ENCODE measurements at regions not wholly inside any gene's neighbourhood (a gene's known extent, or its start where the extent isn't known, plus 50 kb on each side); places are given as distances from the start of the nearest gene placed in this dataset.

- TF ChIP-seq CTCF (conservative IDR thresholded peaks at IDR 0.05; ENCODE audit: low read length) (no peak), EZH2phosphoT487 (IDR thresholded peaks at IDR 0.05; ENCODE audit: borderline replicate concordance, low read depth, low read length) (no peak)
- Histone ChIP-seq H3K27ac (ENCODE audit: low read depth, low read length, poor library complexity, severe bottlenecking) (no peak overlapping the region), H2AFZ (ENCODE audit: low read length) (no peak overlapping the region), H3K36me3 (ENCODE audit: insufficient read depth, low read length) (no peaks in the 10 kb centered on the region), H3K9me3 (ENCODE audit: low read length) (no peaks in the 10 kb centered on the region), H4K20me1 (ENCODE audit: insufficient read depth, low read length) (no peaks in the 10 kb centered on the region), H3K4me2 (ENCODE audit: low read length) (no peak overlapping the region), H3K79me2 (ENCODE audit: insufficient read depth, low read depth, low read length) (no peaks in the 10 kb centered on the region), H3K4me3 (ENCODE audit: low read depth, low read length, poor library complexity, severe bottlenecking) (no peak overlapping the region), H3K4me1 (ENCODE audit: insufficient read depth, low read length, poor library complexity, severe bottlenecking) (no peaks in the 10 kb centered on the region), H3K9me2 (ENCODE audit: insufficient read depth, low read length) (no peaks in the 10 kb centered on the region)
- intact Hi-C loops (cut with micrococcal nuclease; ENCODE audit: unreplicated experiment) = no loop called here
- POLR2A ChIA-PET = no interaction called here
- BruUV-seq (replicated peaks) = no TSS peak
- CTCF ChIA-PET (ENCODE audit: unreplicated experiment) = no interaction called here
- no peak for DNase-seq (ENCODE audit: low spot score)
These were observed 775.5 kb upstream of the SEL1L start for GRCh38 chr14:82309199-82309598.

GRCh38 chr14:82313889-82314288 lies 780.2 kb upstream of the SEL1L start:
- H3K27ac ChIP-seq (ENCODE audit: low read depth, low read length, poor library complexity, severe bottlenecking) = no peak overlapping the region
- H2AFZ ChIP-seq (ENCODE audit: low read length) = no peak overlapping the region
- H4K20me1 ChIP-seq (ENCODE audit: insufficient read depth, low read length) = no peaks in the 10 kb centered on the region
- ChIA-PET CTCF (ENCODE audit: unreplicated experiment) (no interaction called here), POLR2A (no interaction called here)
- no peak overlapping the region for H3K4me3 ChIP-seq (ENCODE audit: low read depth, low read length, poor library complexity, severe bottlenecking)
- no peak overlapping the region for H3K4me2 ChIP-seq (ENCODE audit: low read length)
- H3K9me2 ChIP-seq (ENCODE audit: insufficient read depth, low read length) = no peaks in the 10 kb centered on the region; the same call in 1 of the 2 replicates
- DNase-seq (ENCODE audit: low spot score) = no peak
- H3K4me1 ChIP-seq (ENCODE audit: insufficient read depth, low read length, poor library complexity, severe bottlenecking) = no peaks in the 10 kb centered on the region
- H3K79me2 ChIP-seq (ENCODE audit: insufficient read depth, low read depth, low read length) = no peaks in the 10 kb centered on the region
- intact Hi-C loops (cut with micrococcal nuclease; ENCODE audit: unreplicated experiment) = no loop called here
- H3K9me3 ChIP-seq (ENCODE audit: low read length) = no peaks in the 10 kb centered on the region
- BruUV-seq (replicated peaks) = no TSS peak
- no peaks in the 10 kb centered on the region for H3K36me3 ChIP-seq (ENCODE audit: insufficient read depth, low read length)
- TF ChIP-seq CTCF (conservative IDR thresholded peaks at IDR 0.05; ENCODE audit: low read length) (no peak), EZH2phosphoT487 (IDR thresholded peaks at IDR 0.05; ENCODE audit: borderline replicate concordance, low read depth, low read length) (no peak)

GRCh38 chr14:82328442-82328841 lies 794.8 kb upstream of the SEL1L start:
- Histone ChIP-seq H3K27ac (ENCODE audit: low read depth, low read length, poor library complexity, severe bottlenecking) (no peak overlapping the region), H3K9me2 (ENCODE audit: insufficient read depth, low read length) (no peaks in the 10 kb centered on the region), H4K20me1 (ENCODE audit: insufficient read depth, low read length) (no peaks in the 10 kb centered on the region), H3K9me3 (ENCODE audit: low read length) (no peaks in the 10 kb centered on the region), H3K36me3 (ENCODE audit: insufficient read depth, low read length) (no peaks in the 10 kb centered on the region), H3K4me3 (ENCODE audit: low read depth, low read length, poor library complexity, severe bottlenecking) (no peak overlapping the region), H3K4me1 (ENCODE audit: insufficient read depth, low read length, poor library complexity, severe bottlenecking) (no peaks in the 10 kb centered on the region), H3K4me2 (ENCODE audit: low read length) (no peak overlapping the region), H3K79me2 (ENCODE audit: insufficient read depth, low read depth, low read length) (no peaks in the 10 kb centered on the region), H2AFZ (ENCODE audit: low read length) (no peak overlapping the region)
- BruUV-seq (replicated peaks) = no TSS peak
- ChIA-PET CTCF (ENCODE audit: unreplicated experiment) (no interaction called here), POLR2A (interaction anchor here (1.1 kb wide), 1 partner anchor 10 kb away, joined by 4 read pairs; no protein-coding TSS in a partner anchor)
- no peak for TF ChIP-seq EZH2phosphoT487 (IDR thresholded peaks at IDR 0.05; ENCODE audit: borderline replicate concordance, low read depth, low read length)
- TF ChIP-seq CTCF (conservative IDR thresholded peaks at IDR 0.05; ENCODE audit: low read length) = no peak
- DNase-seq (ENCODE audit: low spot score) = no peak
- intact Hi-C loops (cut with micrococcal nuclease; ENCODE audit: unreplicated experiment) = no loop called here

All from OCI-LY7 (cell line).